ENCODE measurements at regions not wholly inside any gene's neighbourhood (a gene's known extent, or its start where the extent isn't known, plus 50 kb on each side); places are given as distances from the start of the nearest gene placed in this dataset.

- CTCF ChIA-PET (ENCODE audit: partially characterized antibody): interaction anchor here (0.7 to 1.5 kb wide), 4 partner anchors 8 to 763 kb away, joined by 3 to 7 read pairs (median 4); no protein-coding TSS in a partner anchor
- TF ChIP-seq JUN (IDR thresholded peaks at IDR 0.05; ENCODE audit: low read depth, low read length) (no peak), CHD1 (IDR thresholded peaks at IDR 0.05; ENCODE audit: low read depth, low read length) (no peak), ASH2L (IDR thresholded peaks at IDR 0.05; ENCODE audit: low read length) (no peak), SIX5 (IDR thresholded peaks at IDR 0.05; ENCODE audit: low read depth, low read length) (no peak), TAF1 (IDR thresholded peaks at IDR 0.05; ENCODE audit: low read depth, low read length) (no peak), YY1 (IDR thresholded peaks at IDR 0.05; ENCODE audit: low read depth, low read length) (no peak), CTBP2 (IDR thresholded peaks at IDR 0.05; ENCODE audit: borderline replicate concordance, insufficient read depth, insufficient read length, low read length) (no peak), CBX8 (IDR thresholded peaks at IDR 0.05; ENCODE audit: borderline replicate concordance, low read depth, low read length) (no peak), SAP30 (IDR thresholded peaks at IDR 0.05; ENCODE audit: insufficient read depth, insufficient replicate concordance, low read length) (no peak), EP300 (IDR thresholded peaks at IDR 0.05; ENCODE audit: borderline replicate concordance in 1 of 2, low read depth in 2 of 2, low read length in 2 of 2) (no peak), GTF2F1 (IDR thresholded peaks at IDR 0.05; ENCODE audit: borderline replicate concordance, low read depth, low read length) (no peak), MAFK (IDR thresholded peaks at IDR 0.05; ENCODE audit: low read depth, low read length) (no peak), TAF7 (optimal IDR thresholded peaks at IDR 0.05; ENCODE audit: borderline replicate concordance, low read depth, low read length) (no peak), SRF (IDR thresholded peaks at IDR 0.05; ENCODE audit: low read depth, low read length) (no peak)
Observed at GRCh38 chr7:81460250-81461045, 309.4 kb downstream of the HGF start.

More at GRCh38 chr7:81460250-81461045, 309.4 kb downstream of the HGF start:
- H3K36me3 ChIP-seq (ENCODE audit: control insufficient read depth in 2 of 4, insufficient read depth in 4 of 4, low read length in 3 of 4): no peaks in the 10 kb centered on the region
- no peak overlapping the region for H2AFZ ChIP-seq (ENCODE audit: low read length)
- no peak overlapping the region for H3K14ac ChIP-seq (ENCODE audit: insufficient read length)
- no peaks in the 10 kb centered on the region for H3K9me3 ChIP-seq (ENCODE audit: insufficient read depth in 2 of 2, low read depth in 1 of 2, low read length in 1 of 2)
- no peaks in the 10 kb centered on the region for H3K79me2 ChIP-seq (ENCODE audit: control insufficient read depth in 1 of 2, insufficient read depth in 2 of 2, low read length in 2 of 2)
- H3K4ac ChIP-seq (replicated peaks; ENCODE audit: insufficient read length, low read depth, low read length): no peak overlapping the region
- H3K18ac ChIP-seq (ENCODE audit: extremely low read depth, low read length): no peak overlapping the region
- no peaks in the 10 kb centered on the region for H4K20me1 ChIP-seq (replicated peaks in 1 of 2; ENCODE audit: control insufficient read depth in 1 of 2, insufficient read depth in 2 of 2, low read length in 2 of 2)
- H3K23ac ChIP-seq (ENCODE audit: insufficient read length): no peak overlapping the region
- H3K27me3 ChIP-seq (replicated peaks in 1 of 4; ENCODE audit: control insufficient read depth in 3 of 4, extremely low read depth in 1 of 4, insufficient read depth in 3 of 4, low read length in 3 of 4): no peaks in the 10 kb centered on the region
- no peak overlapping the region for H2BK5ac ChIP-seq (ENCODE audit: low read depth, low read length)
- POLR2A ChIA-PET (ENCODE audit: partially characterized antibody): no interaction called here
- no peak overlapping the region for H3K4me3 ChIP-seq (ENCODE audit: extremely low read depth in 1 of 4, insufficient read depth in 2 of 4, low read depth in 3 of 4, low read length in 4 of 4)
- H3K27ac ChIP-seq (ENCODE audit: low read depth, low read length): no peak overlapping the region
- no peak overlapping the region for H4K91ac ChIP-seq (replicated peaks; ENCODE audit: insufficient read length, low read length)
- H3K4me2 ChIP-seq (ENCODE audit: insufficient read depth in 1 of 2, low read depth in 2 of 2, low read length in 2 of 2): no peak overlapping the region
- H4K5ac ChIP-seq (ENCODE audit: insufficient read length, low read depth, low read length): no peak overlapping the region
- no peak overlapping the region for H2BK20ac ChIP-seq (ENCODE audit: low read length)
- 86% methylated on average over 1 of the region's 1 CpG; no CpG with 5 or more reads in 1 of the 2 experiments for WGBS, 2 experiments (ENCODE audit: extremely low coverage in 1 of 2, insufficient coverage in 1 of 2, insufficient read length in 1 of 2, insufficient replicate concordance in 2 of 2, low coverage in 1 of 2, low lambda C conversion rate in 2 of 2, missing lambda C conversion rate in 1 of 2)
- H3K9ac ChIP-seq (replicated peaks in 1 of 4; ENCODE audit: extremely low read depth in 1 of 4, low read depth in 3 of 4, low read length in 3 of 4): no peak overlapping the region
- no peaks in the 10 kb centered on the region for H3K23me2 ChIP-seq (ENCODE audit: low read depth, low read length)
- H2BK120ac ChIP-seq (replicated peaks; ENCODE audit: low read depth, low read length): no peak overlapping the region
- H2AK5ac ChIP-seq (ENCODE audit: low read depth, low read length): no peak overlapping the region
- no peaks in the 10 kb centered on the region for H3K4me1 ChIP-seq (replicated peaks in 1 of 4; ENCODE audit: control insufficient read depth in 3 of 4, insufficient read depth in 4 of 4, low read length in 3 of 4)
- FAIRE-seq: no peak
- no peaks in the 10 kb centered on the region for H3K79me1 ChIP-seq (ENCODE audit: low read depth, low read length)
- no peak overlapping the region for H2BK12ac ChIP-seq (ENCODE audit: low read depth, low read length)
- H2BK15ac ChIP-seq (ENCODE audit: low read length): no peak overlapping the region
- DNase-seq (ENCODE audit: low read depth in 1 of 2, low spot score in 2 of 2): no peak
- no peak overlapping the region for H4K8ac ChIP-seq (ENCODE audit: extremely low read depth, insufficient read depth, low read length)
- no peak overlapping the region for H3K56ac ChIP-seq (replicated peaks; ENCODE audit: insufficient read length, low read depth, low read length)
